Gastroesophageal sphincter (tissue), 4 donors: ENCODE measurements at regions not wholly inside any gene's neighbourhood (a gene's known extent, or its start where the extent isn't known, plus 50 kb on each side); places are given as distances from the start of the nearest gene placed in this dataset.

ENCODE experiments used
- ATAC-seq: fragments of 150-250 bp; one replicate; pipeline ENCODE4 v1.9.1; 2016; ENCODE audit warnings: mild to moderate bottlenecking, moderate library complexity
- H3K27ac ChIP-seq, 4 donors: fragments of 200-600 bp; sonication (generic) in 3 of 4; 1 replicate in 3 of 4; 2 replicates in 1 of 4; pipeline ENCODE4 v1.5.1; 2016 to 2019
- H3K27me3 ChIP-seq: fragments of 200-600 bp; sonication (generic); one replicate; pipeline ENCODE4 v1.5.1; 2019
- H3K36me3 ChIP-seq, 2 donors: fragments of 200-600 bp; sonication (generic); one replicate each; pipeline ENCODE4 v1.5.1; 2019; ENCODE audit warnings: control low read depth in 1 of 2
- H3K4me1 ChIP-seq, 3 donors: fragments of 200-600 bp; sonication (generic); 1 replicate in 2 of 3; 2 replicates in 1 of 3; pipeline ENCODE4 v1.5.1; 2016 to 2019; ENCODE audit warnings: control low read depth in 2 of 3
- H3K4me3 ChIP-seq, 2 donors: fragments of 200-600 bp; sonication (generic); one replicate each; pipeline ENCODE4 v1.5.1; 2019; ENCODE audit warnings: mild to moderate bottlenecking in 1 of 2, moderate library complexity in 1 of 2
- H3K9me3 ChIP-seq, 3 donors: fragments of 200-600 bp; sonication (generic); one replicate each; pipeline ENCODE4 v1.5.1; 2017 to 2019; ENCODE audit warnings: control low read depth in 2 of 3
- CTCF ChIP-seq, 4 experiments: fragments of 200-600 bp in 2 of 4; fragments of 450-650 bp in 2 of 4; sonication (generic) in 1 of 4; IDR thresholded peaks; one replicate each; pipeline ENCODE4 v1.5.1; 2017 to 2019; ENCODE audit warnings: antibody characterized with exemption in 4 of 4, mild to moderate bottlenecking in 2 of 4, moderate library complexity in 2 of 4
- EP300 ChIP-seq: sonication (generic); formaldehyde crosslinking; IDR thresholded peaks from one replicate; pipeline ENCODE4 v1.6.1; 2017; ENCODE audit warnings: antibody characterized with exemption, mild to moderate bottlenecking
- POLR2A ChIP-seq, 2 donors: fragments of 450-650 bp; IDR thresholded peaks; one replicate each; pipeline ENCODE4 v1.6.1; 2017; ENCODE audit warnings: antibody characterized with exemption in 2 of 2, mild to moderate bottlenecking in 2 of 2, moderate library complexity in 1 of 2
- POLR2AphosphoS5 ChIP-seq: sonication (generic); formaldehyde crosslinking; IDR thresholded peaks from one replicate; pipeline ENCODE4 v1.6.1; 2017; ENCODE audit warnings: antibody characterized with exemption
- WGBS, 2 donors: methylation state at CpG; one replicate each; pipeline ENCODE4 v1.1.5; 2018; ENCODE audit warnings: low coverage in 1 of 2; 5-methylcytosine and 5-hydroxymethylcytosine counted together

- no peaks in the 10 kb centered on the region for H3K27me3 ChIP-seq
- peaks cover 0 to 50% (median 16%) of the 10 kb centered on the region in 3 donors for H3K4me1 ChIP-seq
- H3K9me3 ChIP-seq = no peaks in the 10 kb centered on the region
- H3K27ac ChIP-seq = peak overlapping the region in 1 of 4 donors; percentile 24
- no peak for ATAC-seq
- no peak overlapping the region for H3K4me3 ChIP-seq
- TF ChIP-seq CTCF (IDR thresholded peaks at IDR 0.05) (no peak), POLR2A (IDR thresholded peaks at IDR 0.05) (no peak), EP300 (no peak), POLR2AphosphoS5 (no peak)
- WGBS, 2 donors = 21 to 39% methylated on average over 3 to 4 of the region's 4 CpGs
- no peaks in the 10 kb centered on the region for H3K36me3 ChIP-seq
These were observed 632.5 kb upstream of the ANKRD30A start for GRCh38 chr10:36492590-36493515.

GRCh38 chr10:36491926-36492325 lies 633.5 kb upstream of the ANKRD30A start:
- no peak for ATAC-seq
- TF ChIP-seq CTCF (IDR thresholded peaks at IDR 0.05) (no peak), POLR2AphosphoS5 (no peak), EP300 (no peak), POLR2A (IDR thresholded peaks at IDR 0.05) (no peak)
- WGBS, 2 donors = 80 to 100% methylated on average over 1 of the region's 1 CpG
- Histone ChIP-seq H3K27me3 (no peaks in the 10 kb centered on the region), H3K9me3 (no peaks in the 10 kb centered on the region), H3K27ac (no peak overlapping the region), H3K36me3 (no peaks in the 10 kb centered on the region), H3K4me3 (no peak overlapping the region), H3K4me1 (peaks cover 0 to 45% (median 16%) of the 10 kb centered on the region in 3 donors)

- Histone ChIP-seq H3K4me3 (no peak overlapping the region), H3K9me3 (no peaks in the 10 kb centered on the region), H3K4me1 (peaks cover 0 to 35% (median 16%) of the 10 kb centered on the region in 3 donors), H3K27me3 (no peaks in the 10 kb centered on the region), H3K27ac (peak overlapping the region in 3 of 4 donors; percentile 22 to 58 (median 48)), H3K36me3 (no peaks in the 10 kb centered on the region)
- WGBS, 2 donors = 40 to 41% methylated on average over 1 to 4 of the region's 5 CpGs
- TF ChIP-seq POLR2AphosphoS5 (no peak), POLR2A (IDR thresholded peaks at IDR 0.05) (no peak), EP300 (no peak), CTCF (IDR thresholded peaks at IDR 0.05) (no peak)
- no peak for ATAC-seq
These were observed 635.7 kb upstream of the ANKRD30A start for GRCh38 chr10:36489611-36490228.

- ATAC-seq = no peak
- Histone ChIP-seq H3K9me3 (no peaks in the 10 kb centered on the region), H3K27ac (peak overlapping the region in 2 of 4 donors; percentile 6 to 58), H3K4me3 (no peak overlapping the region), H3K36me3 (no peaks in the 10 kb centered on the region), H3K4me1 (peaks cover 0 to 30% (median 16%) of the 10 kb centered on the region in 3 donors), H3K27me3 (no peaks in the 10 kb centered on the region)
- TF ChIP-seq POLR2AphosphoS5 (no peak), POLR2A (IDR thresholded peaks at IDR 0.05) (no peak), EP300 (no peak), CTCF (IDR thresholded peaks at IDR 0.05) (no peak)
- WGBS, 2 donors = 88 to 96% methylated on average over 1 to 6 of the region's 7 CpGs
These were observed 636.2 kb upstream of the ANKRD30A start for GRCh38 chr10:36489181-36489580.
